GM21723 (cell line): ENCODE measurements at regions not wholly inside any gene's neighbourhood (a gene's known extent, or its start where the extent isn't known, plus 50 kb on each side); places are given as distances from the start of the nearest gene placed in this dataset.
A peak's percentile ranks its signal among the peaks of the same experiment; 100 is the strongest.
"Not testable (repeated sequence)": the region's sequence is repeated elsewhere in the genome, so short reads cannot be mapped to it uniquely, and the experiment has no call there.

Experiments
- ATAC-seq: cut with Tn5 transposase; IDR thresholded peaks from one replicate; pipeline ENCODE4 v1.9.1; 2021; ENCODE audit warnings: mild to moderate bottlenecking, moderate library complexity; ENCODE audit not compliant: unreplicated experiment

DNA sequence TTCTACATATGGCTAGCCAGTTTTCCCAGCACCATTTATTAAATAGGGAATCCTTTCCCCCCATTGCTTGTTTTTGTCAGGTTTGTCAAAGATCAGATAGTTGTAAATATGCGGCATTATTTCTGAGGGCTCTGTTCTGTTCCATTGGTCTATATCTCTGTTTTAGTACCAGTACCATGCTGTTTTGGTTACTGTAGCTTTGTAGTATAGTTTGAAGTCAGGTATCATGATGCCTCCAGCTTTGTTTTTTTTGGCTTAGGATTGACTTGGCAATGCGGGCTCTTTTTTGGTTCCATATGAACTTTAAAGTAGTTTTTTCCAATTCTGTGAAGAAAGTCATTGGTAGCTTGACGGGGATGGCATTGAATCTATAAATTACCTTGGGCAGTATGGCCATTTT, 60.0 kb upstream of the GPC3 start:
- ATAC-seq: not testable (repeated sequence)

- not testable (repeated sequence) for ATAC-seq
Observed at GRCh38 chrX:134067107-134067506, 81.7 kb upstream of the GPC3 start.

- not testable (repeated sequence) for ATAC-seq
Observed at GRCh38 chrX:134071899-134072298, 86.5 kb upstream of the GPC3 start.

DNA sequence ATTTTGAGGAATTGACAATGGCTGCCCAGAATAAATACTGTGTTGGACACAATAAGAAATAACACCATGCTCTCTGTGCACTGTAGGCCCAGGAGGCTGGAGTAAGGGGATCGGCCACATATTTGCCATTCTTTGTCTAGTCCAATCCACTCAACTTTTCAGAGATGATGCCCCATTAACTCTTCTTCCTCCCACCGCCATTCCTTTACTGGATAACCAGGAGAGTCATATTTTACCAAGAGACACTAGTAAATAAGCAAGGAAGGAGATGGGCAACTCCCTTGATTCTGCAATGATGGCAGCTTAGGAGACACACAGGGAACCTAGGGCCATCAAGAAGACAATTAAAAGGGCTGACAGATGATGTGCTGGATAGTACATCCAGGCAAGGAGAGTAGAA, 87.9 kb upstream of the GPC3 start:
- ATAC-seq: no peak

DNA sequence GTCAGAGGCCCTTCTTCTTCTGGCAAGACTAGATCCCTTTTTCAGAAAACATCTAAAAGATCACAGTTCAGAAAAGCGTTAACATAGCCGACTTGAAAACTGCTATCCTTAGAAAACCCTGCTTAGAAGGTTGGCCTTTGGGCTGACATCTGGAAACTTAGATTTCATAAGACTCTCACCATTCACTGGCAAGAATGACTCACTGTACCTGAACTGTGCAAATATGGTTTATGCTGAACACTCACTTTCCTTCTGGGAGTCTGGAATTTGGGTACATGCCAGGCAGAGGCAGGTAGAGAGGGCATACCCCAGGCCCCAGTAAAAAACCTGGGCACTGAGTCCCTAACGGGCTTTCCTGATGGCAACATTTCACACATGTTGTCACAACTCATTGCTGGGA, 88.8 kb upstream of the GPC3 start:
- ATAC-seq: no peak

DNA sequence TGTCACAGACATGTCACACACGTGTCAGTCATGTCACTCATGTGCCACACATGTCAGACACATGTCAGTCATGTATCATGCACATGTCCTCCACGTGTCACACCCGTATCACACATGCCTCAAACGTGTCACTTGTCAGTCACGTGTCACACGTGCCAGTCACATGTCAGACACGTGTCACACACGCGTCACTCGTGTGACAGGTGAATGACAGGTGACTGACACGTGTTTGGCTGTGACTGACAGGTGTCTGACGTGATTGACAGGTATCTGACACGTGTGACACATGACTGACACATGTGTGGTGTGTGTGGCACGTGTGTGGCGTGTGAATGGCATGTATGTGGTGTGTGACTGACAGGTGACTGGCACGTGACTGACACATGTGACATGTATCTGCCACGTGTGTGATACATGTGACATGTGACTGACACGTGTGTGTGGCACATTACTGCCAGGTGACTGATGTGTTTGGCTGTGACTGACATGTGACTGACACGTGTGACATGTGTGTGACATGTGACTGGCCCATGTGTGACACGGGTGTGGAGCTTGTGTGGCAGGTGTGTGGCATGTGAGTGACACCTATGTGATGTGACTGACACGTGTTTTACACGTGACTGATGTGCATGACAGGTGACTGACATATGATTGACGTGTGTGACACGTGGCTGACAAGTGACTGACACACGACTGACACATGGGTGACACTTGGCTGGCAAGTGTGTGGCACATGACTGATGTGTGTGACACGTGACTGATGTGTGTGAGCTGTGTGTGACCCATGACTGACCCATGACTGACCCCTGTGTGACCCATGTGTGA, 90.7 kb upstream of the GPC3 start:
- no peak for ATAC-seq

GRCh38 chrX:134095366-134095765, 110.0 kb upstream of the GPC3 start:
- no peak for ATAC-seq

DNA sequence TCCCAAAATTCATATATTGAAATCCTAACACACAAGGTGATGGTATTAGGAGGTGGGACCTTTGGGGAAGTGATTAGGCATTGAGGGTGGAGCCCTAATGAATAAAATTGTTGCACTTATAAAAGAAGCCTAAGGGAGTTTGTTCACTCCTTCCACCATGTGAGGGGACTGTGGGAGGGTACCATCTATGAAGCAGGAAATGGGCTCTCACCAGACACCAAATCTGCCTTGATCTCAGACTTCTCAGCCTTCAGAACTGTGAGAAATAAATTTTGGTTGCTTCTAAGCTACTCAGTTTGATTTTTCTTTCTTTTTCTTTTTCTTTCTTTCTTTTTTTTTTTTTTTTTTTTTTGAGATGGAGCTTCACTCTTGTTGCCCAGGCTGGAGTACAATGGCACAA, 116.2 kb upstream of the GPC3 start:
- no peak for ATAC-seq

DNA sequence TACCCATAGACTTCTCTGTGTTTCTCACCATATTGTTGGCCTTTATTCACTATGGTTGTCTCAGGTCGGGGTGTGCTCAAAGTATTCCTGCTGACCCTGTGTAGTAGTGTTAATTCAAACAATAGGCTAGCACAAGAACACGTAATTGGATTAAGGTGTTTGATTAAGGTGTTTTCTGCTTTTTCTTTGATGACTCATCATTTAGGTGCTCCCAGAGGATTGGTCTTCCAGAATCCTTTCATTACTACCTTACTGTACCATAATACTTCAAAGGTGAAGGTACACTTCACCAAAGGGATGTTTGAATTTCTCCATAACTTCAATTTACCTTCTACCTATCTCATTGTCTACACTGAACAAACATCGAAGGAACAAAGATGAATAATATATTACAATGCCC, 121.7 kb upstream of the CCDC160 start:
- ATAC-seq: no peak

DNA sequence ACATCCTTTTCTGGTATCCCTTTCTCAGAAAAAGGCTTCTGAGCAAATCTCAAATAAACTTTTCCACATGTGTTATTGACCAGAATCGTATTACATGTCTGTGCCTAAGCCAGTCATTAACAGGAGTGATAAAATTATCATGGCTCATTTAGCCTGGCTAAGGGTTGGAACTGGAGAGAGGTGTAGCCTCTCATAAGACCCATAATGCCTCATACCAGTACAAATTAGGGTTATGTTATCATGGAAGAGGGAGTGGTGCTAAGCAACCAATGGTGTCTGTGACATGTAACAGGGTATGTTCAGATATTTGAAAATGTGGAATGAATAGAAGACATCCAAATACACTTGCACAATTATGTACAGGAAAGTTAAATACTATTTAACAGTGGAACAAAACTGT, 99.6 kb upstream of the CCDC160 start:
- no peak for ATAC-seq

- no peak for ATAC-seq
Observed at GRCh38 chrX:134139090-134139489, 97.9 kb upstream of the CCDC160 start.

- peak; percentile 71 for ATAC-seq
Observed at GRCh38 chrX:134144231-134144630, 92.8 kb upstream of the CCDC160 start.

GRCh38 chrX:134146493-134146892, 90.5 kb upstream of the CCDC160 start:
- no peak for ATAC-seq

GRCh38 chrX:134148172-134148692, 88.8 kb upstream of the CCDC160 start:
- ATAC-seq: no peak

DNA sequence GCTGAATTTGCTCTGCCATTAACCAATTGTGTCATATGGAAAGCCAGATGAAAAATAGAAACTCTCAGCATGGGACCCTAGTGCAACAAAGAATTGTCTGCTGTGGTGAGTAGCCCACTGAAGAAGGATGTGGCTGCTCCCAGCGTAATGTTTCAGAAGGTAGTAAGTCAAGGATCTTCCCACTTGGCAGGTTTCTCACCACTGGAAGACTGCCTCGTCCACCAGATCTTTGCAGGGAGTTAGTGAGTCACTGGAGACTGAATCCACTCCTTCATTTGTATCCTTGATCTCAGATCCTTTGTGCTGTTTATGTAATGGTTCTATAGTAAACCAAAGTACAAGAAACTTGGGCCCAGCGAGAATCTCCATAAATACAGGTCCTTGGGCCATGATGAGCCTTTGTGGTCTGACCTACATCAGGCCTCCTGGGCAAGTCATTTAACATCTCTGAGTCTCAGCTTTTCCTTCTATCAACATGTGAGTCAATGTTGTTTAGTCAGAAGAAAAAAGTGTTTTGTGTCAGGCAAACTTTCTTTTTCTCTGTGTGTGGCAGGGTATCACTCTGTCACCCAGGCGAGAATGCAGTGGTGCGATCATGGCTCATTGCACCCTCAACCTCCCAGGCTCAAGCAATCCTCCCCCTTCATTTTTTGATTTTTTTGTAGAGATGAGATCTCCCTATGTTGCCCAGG, 78.0 kb upstream of the CCDC160 start:
- no peak for ATAC-seq

DNA sequence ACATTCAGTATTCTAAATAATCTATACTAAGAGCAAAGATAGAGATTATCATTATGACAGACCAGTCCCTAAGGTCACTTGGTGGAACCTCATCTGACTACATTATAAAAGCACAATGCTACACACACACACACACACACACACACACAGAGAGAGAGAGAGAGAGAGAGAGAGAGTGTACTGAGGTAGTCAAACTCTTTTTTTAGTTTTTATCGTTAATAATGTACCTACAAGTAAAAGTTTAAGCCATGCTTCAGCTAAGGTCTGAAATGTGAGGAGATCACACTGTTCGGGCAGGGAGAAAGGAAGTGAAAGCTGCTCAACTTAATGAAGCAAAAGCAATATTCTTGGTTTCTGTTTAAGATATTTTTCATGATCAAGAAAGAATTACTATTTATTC, 75.8 kb upstream of the CCDC160 start:
- peak; percentile 77 for ATAC-seq

DNA sequence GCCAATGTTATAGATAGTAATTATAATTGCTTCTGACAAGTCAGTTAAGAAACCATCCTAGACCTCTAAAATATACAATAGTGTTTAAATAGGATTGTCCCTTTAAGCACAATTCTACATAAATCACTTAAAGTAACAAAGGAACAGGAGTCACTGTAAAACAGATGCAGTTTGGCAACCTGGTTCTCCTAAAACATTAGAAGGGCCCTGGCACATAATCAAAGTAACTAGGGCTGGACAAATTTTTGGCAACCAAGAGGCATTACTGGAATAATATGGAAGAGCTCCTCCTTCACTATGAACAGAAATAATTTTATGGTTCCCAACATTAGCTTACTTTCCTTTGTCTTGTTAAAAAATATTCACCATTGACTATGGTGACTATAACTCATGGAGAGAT, 75.0 kb upstream of the CCDC160 start:
- no peak for ATAC-seq

GRCh38 chrX:134163836-134164235, 73.1 kb upstream of the CCDC160 start:
- no peak for ATAC-seq

DNA sequence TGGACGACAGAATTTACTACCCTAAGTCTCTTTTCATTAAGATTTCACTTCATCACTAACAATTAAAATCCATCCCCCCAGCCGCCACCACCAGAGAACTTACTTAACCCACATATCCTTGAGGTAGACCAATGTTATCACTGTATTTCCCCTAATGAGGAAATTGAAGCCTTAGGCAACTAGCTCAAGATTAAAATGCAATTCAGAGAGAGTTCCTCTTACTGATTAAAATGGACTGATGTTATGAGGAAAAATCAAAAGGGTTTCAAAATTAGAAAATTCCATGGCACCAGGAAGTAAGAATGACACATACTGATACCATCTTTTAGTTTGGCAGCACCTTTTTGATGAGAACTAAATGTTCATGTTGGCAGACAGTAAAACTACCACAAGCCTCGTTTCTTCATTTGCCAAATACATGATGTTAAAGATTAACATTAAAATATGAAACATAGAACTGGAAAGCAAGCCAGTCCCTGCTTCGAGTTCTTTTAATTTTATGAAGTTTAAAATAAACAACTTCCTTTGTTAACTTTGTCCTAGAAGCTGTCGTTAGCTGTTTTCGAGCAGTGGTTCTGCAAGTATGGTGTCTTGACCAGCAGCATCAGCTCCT, 69.3 kb upstream of the CCDC160 start:
- no peak for ATAC-seq

DNA sequence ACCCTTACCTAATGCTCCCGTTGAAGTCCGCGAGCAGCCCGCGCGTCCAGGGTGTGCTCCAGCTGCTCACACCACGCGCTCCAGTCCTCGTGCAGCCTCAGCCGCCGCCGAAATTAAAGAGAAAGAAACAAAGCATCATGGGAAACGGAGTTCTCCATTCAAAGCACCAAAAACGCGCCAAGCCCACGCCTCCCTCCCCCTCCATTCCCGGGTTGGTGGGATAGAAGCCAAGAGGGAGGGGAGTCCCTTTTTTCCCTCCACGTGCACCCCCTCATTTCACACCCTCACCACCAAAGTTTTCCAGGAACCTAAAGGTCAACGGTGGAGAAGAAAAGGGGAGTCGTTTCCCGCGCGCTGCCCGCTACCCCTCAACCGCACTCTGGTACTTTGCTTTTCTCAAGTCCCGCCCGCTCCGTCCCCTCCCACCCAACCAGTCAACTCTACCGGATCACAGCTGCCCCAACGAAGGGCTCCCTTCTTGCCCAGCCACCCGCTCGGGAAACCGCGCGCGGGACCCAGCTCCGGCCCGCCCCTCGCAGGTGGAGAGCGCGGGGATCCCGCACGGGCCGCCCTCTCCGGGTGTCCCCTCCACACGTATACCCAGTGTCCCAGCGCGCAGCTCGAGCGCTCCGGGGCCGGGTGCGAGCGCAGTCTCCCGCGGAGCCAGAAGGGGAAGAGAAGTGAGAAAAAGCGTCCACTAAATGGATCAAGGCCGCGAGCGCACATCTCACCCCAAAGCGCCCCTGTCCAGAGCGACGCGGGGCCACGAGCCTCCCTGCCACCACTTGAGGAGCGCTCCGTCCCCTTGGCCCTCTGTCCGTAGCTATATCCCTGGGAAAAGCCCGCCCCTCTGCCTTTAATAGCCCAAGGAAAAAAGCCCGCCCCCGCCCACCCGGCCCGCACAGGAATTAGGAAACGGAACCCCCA, 65.1 kb upstream of the CCDC160 start:
- peak; percentile 43 for ATAC-seq
